Activated naive CD4-positive, alpha-beta T cell treated with anti-CD3 and anti-CD28 coated beads, Interleukin-2, amount 50 U/mL, for 24 hours (primary cell): ENCODE measurements at regions not wholly inside any gene's neighbourhood (a gene's known extent, or its start where the extent isn't known, plus 50 kb on each side); places are given as distances from the start of the nearest gene placed in this dataset.
"Not testable (repeated sequence)": the region's sequence is repeated elsewhere in the genome, so short reads cannot be mapped to it uniquely, and the experiment has no call there.

Source experiments
- H3K27ac Mint-ChIP-seq: one replicate; pipeline ENCODE4 v1.8.0; 2021; ENCODE audit warnings: mild to moderate bottlenecking, mixed read lengths
- H3K27me3 Mint-ChIP-seq: one replicate; pipeline ENCODE4 v1.8.0; 2021; ENCODE audit warnings: mixed read lengths
- H3K36me3 Mint-ChIP-seq: one replicate; pipeline ENCODE4 v1.8.0; 2021; ENCODE audit warnings: mixed read lengths
- H3K4me1 Mint-ChIP-seq: one replicate; pipeline ENCODE4 v1.8.0; 2021; ENCODE audit warnings: mixed read lengths
- H3K4me3 Mint-ChIP-seq: one replicate; pipeline ENCODE4 v1.8.0; 2021; ENCODE audit warnings: mild to moderate bottlenecking, mixed read lengths
- H3K9me3 Mint-ChIP-seq: one replicate; pipeline ENCODE4 v1.8.0; 2021; ENCODE audit warnings: mixed read lengths

GRCh38 chr7:46291601-46292150 is 370.6 kb upstream of the IGFBP3 start:
- Mint-ChIP-seq H3K27me3 (peaks cover 6% of the 10 kb centered on the region), H3K4me1 (no peaks in the 10 kb centered on the region), H3K36me3 (no peaks in the 10 kb centered on the region), H3K4me3 (no peak overlapping the region), H3K9me3 (peaks cover 3% of the 10 kb centered on the region), H3K27ac (no peak overlapping the region)

- no peaks in the 10 kb centered on the region for H3K36me3 Mint-ChIP-seq
- no peak overlapping the region for H3K27ac Mint-ChIP-seq
- no peaks in the 10 kb centered on the region for H3K4me1 Mint-ChIP-seq
- peaks cover 6% of the 10 kb centered on the region for H3K27me3 Mint-ChIP-seq
- no peaks in the 10 kb centered on the region for H3K9me3 Mint-ChIP-seq
- no peak overlapping the region for H3K4me3 Mint-ChIP-seq
Measured at GRCh38 chr7:46291050-46291438, 370.0 kb upstream of the IGFBP3 start.

- Mint-ChIP-seq H3K9me3 (no peaks in the 10 kb centered on the region), H3K27ac (no peak overlapping the region), H3K4me3 (no peak overlapping the region), H3K36me3 (no peaks in the 10 kb centered on the region), H3K4me1 (no peaks in the 10 kb centered on the region), H3K27me3 (peaks cover 6% of the 10 kb centered on the region)
Measured at GRCh38 chr7:46290374-46291049, 369.4 kb upstream of the IGFBP3 start.

- Mint-ChIP-seq H3K4me3 (no peak overlapping the region), H3K9me3 (no peaks in the 10 kb centered on the region), H3K27ac (no peak overlapping the region), H3K27me3 (peaks cover 1% of the 10 kb centered on the region), H3K36me3 (no peaks in the 10 kb centered on the region), H3K4me1 (no peaks in the 10 kb centered on the region)
Measured at GRCh38 chr7:46288861-46289260, 367.8 kb upstream of the IGFBP3 start.

- H3K4me3 Mint-ChIP-seq = no peak overlapping the region
- H3K36me3 Mint-ChIP-seq = no peaks in the 10 kb centered on the region
- H3K4me1 Mint-ChIP-seq = no peaks in the 10 kb centered on the region
- no peaks in the 10 kb centered on the region for H3K9me3 Mint-ChIP-seq
- H3K27me3 Mint-ChIP-seq = peaks cover 1% of the 10 kb centered on the region
- H3K27ac Mint-ChIP-seq = no peak overlapping the region
Measured at GRCh38 chr7:46288010-46288409, 366.9 kb upstream of the IGFBP3 start.

DNA sequence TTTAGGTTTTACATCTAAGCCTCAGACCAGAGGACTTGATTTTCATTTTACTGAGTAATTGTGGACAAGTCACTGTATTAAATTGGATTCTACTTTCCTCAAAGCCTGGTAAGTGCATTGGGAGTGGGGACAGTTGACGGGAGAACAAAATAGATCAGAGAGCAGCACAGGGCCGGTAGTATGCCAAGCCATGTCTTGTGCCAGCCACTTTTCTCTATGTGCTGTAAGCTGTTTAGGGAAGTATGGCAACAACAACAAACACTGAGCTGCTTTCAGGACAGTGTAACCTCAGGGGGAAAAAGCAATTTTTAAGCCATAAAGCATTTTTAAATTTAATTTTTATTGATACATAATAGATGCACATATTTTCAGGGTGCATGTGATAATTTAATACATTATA is 365.9 kb upstream of the IGFBP3 start:
- no peak overlapping the region for H3K27ac Mint-ChIP-seq
- H3K4me1 Mint-ChIP-seq = no peaks in the 10 kb centered on the region
- no peaks in the 10 kb centered on the region for H3K36me3 Mint-ChIP-seq
- H3K9me3 Mint-ChIP-seq = no peaks in the 10 kb centered on the region
- peaks cover 1% of the 10 kb centered on the region for H3K27me3 Mint-ChIP-seq
- H3K4me3 Mint-ChIP-seq = no peak overlapping the region

GRCh38 chr7:46286356-46286755 is 365.3 kb upstream of the IGFBP3 start:
- Mint-ChIP-seq H3K27me3 (peaks cover 1% of the 10 kb centered on the region), H3K27ac (no peak overlapping the region), H3K4me1 (no peaks in the 10 kb centered on the region), H3K9me3 (no peaks in the 10 kb centered on the region), H3K36me3 (no peaks in the 10 kb centered on the region), H3K4me3 (no peak overlapping the region)

DNA sequence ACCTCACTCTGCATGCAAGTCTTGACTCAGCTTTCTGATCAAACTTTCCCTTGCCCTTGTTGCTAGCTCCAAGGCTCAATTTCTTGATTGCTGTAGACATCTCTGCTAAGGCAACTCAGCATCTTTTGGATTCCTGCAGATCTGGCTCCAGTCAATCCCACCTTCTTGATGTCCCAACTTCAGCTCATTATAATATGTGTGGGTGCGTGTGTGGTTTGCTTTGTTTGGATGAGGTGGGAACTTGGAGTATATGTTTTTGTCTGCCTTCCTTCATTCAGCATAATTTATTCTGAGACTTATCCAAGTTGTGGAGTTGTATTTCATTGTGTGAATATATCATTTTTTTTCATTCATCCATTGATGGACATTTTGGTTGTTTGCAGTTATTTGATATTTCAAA is 364.8 kb upstream of the IGFBP3 start:
- H3K4me3 Mint-ChIP-seq = no peak overlapping the region
- no peaks in the 10 kb centered on the region for H3K4me1 Mint-ChIP-seq
- no peaks in the 10 kb centered on the region for H3K36me3 Mint-ChIP-seq
- H3K27me3 Mint-ChIP-seq = peaks cover 1% of the 10 kb centered on the region
- H3K27ac Mint-ChIP-seq = no peak overlapping the region
- H3K9me3 Mint-ChIP-seq = no peaks in the 10 kb centered on the region

DNA sequence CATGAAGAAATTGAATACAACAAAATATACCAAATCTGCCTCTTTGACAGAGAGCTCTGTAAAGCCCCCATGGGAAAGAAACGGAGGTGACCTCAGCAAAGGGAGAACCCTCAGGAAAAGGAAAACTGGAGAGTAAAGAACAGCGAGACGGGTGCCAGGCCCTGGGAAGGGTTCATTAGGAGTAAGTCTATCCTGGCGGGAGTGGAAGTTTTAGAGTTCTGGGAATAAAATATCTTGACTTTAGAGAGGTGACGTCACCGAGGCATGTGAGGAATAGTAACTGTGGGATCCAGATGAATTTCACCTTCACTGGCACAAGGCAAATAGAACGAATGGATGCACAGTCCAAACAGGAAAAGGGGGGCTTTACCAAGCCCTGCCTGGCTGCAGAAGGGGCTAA is 362.8 kb upstream of the IGFBP3 start:
- no peaks in the 10 kb centered on the region for H3K9me3 Mint-ChIP-seq
- H3K4me1 Mint-ChIP-seq = no peaks in the 10 kb centered on the region
- no peak overlapping the region for H3K4me3 Mint-ChIP-seq
- H3K27ac Mint-ChIP-seq = no peak overlapping the region
- no peaks in the 10 kb centered on the region for H3K36me3 Mint-ChIP-seq
- H3K27me3 Mint-ChIP-seq = peaks cover 1% of the 10 kb centered on the region

GRCh38 chr7:46282155-46282554 is 361.1 kb upstream of the IGFBP3 start:
- H3K27ac Mint-ChIP-seq = no peak overlapping the region
- H3K36me3 Mint-ChIP-seq = no peaks in the 10 kb centered on the region
- no peaks in the 10 kb centered on the region for H3K9me3 Mint-ChIP-seq
- H3K27me3 Mint-ChIP-seq = no peaks in the 10 kb centered on the region
- no peak overlapping the region for H3K4me3 Mint-ChIP-seq
- no peaks in the 10 kb centered on the region for H3K4me1 Mint-ChIP-seq

DNA sequence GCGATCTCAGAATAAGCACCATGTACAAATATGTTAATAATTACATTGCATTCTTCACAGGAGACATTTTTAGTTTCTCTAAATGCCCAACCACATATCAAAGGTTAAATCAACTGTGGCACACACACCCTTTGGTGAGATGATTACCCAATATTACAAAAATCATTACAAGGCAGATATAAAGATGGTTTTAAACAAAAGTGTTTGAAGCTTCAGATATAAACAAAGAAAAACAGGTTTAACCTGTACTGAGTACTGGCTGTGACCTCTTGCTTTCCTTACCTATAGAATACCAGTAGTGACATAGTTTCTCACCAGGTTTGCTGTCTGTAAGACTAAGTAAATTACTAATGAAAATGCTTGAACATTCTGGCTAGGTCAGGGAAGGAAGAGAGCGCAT is 360.0 kb upstream of the IGFBP3 start:
- H3K27ac Mint-ChIP-seq = no peak overlapping the region
- no peaks in the 10 kb centered on the region for H3K4me1 Mint-ChIP-seq
- H3K9me3 Mint-ChIP-seq = no peaks in the 10 kb centered on the region
- H3K36me3 Mint-ChIP-seq = no peaks in the 10 kb centered on the region
- no peaks in the 10 kb centered on the region for H3K27me3 Mint-ChIP-seq
- H3K4me3 Mint-ChIP-seq = no peak overlapping the region

DNA sequence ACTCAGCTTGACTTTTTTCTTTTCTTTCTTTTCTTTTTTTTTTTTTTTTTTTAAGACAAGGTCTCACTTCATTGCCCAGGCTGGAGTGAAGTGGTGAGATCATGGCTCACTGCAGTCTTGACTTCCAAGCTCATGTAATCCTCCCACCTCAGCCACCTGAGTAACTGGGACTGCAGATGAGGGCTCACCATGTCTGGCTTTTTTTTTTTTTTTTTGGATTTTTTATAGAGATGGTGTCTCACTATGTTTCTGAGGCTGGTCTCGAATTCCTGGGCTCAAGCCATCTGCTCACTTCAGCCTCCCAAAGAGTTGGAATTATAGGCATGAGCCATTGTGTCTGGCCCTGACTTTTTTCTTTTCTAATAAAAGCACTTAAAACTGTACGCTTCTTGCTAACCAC is 358.2 kb upstream of the IGFBP3 start:
- Mint-ChIP-seq H3K27ac (no peak overlapping the region), H3K9me3 (no peaks in the 10 kb centered on the region), H3K4me3 (no peak overlapping the region), H3K27me3 (no peaks in the 10 kb centered on the region), H3K4me1 (no peaks in the 10 kb centered on the region), H3K36me3 (no peaks in the 10 kb centered on the region)

DNA sequence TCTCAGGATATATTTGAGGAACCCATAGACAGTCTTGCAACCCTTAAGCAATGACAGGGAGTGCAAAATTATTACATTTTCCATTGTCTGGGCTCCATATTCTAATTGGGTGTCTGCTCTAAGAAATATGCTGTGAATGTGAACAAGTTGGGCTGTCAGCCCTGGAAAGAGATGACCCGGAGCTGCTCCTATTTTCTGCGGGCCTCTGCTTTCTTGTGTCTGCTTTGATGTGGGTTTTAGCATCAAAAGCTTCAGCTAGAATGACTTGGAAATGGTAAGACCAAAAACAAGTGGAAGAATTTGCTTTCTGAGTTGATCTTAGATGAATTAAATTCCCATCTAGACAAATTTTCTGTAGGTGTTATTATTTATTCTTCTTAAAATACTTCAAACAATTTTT is 343.6 kb upstream of the IGFBP3 start:
- no peaks in the 10 kb centered on the region for H3K9me3 Mint-ChIP-seq
- H3K4me3 Mint-ChIP-seq = no peak overlapping the region
- no peaks in the 10 kb centered on the region for H3K27me3 Mint-ChIP-seq
- no peak overlapping the region for H3K27ac Mint-ChIP-seq
- H3K4me1 Mint-ChIP-seq = no peaks in the 10 kb centered on the region
- no peaks in the 10 kb centered on the region for H3K36me3 Mint-ChIP-seq

- not testable (repeated sequence) for H3K9me3 Mint-ChIP-seq, H3K36me3 Mint-ChIP-seq, H3K27ac Mint-ChIP-seq, H3K4me1 Mint-ChIP-seq, H3K4me3 Mint-ChIP-seq, H3K27me3 Mint-ChIP-seq
Measured at GRCh38 chr7:46261638-46262037, 340.6 kb upstream of the IGFBP3 start.

DNA sequence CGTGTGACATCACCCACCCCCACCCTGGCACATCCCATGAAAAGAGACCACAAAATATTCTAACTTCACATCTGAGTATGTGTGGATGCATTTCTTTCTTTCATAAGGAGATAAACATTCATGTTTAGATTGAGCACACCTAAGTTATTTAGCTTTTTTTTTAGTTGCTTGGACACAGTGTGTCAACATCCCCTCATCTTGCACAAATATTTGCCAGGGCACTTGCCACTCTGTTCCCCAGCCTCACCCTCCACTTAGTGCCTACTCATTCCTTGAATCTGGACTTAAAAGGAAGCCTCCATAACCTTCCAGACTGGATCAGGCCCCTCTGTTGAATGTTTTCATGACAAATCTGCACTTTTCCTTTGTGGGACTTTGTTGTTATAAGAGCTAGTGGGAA is 338.9 kb upstream of the IGFBP3 start:
- H3K27me3 Mint-ChIP-seq = no peaks in the 10 kb centered on the region
- H3K4me3 Mint-ChIP-seq = no peak overlapping the region
- no peak overlapping the region for H3K27ac Mint-ChIP-seq
- no peaks in the 10 kb centered on the region for H3K36me3 Mint-ChIP-seq
- no peaks in the 10 kb centered on the region for H3K4me1 Mint-ChIP-seq
- H3K9me3 Mint-ChIP-seq = no peaks in the 10 kb centered on the region

GRCh38 chr7:46257761-46258448 is 336.8 kb upstream of the IGFBP3 start:
- Mint-ChIP-seq H3K27ac (no peak overlapping the region), H3K4me3 (no peak overlapping the region), H3K36me3 (no peaks in the 10 kb centered on the region), H3K4me1 (no peaks in the 10 kb centered on the region), H3K9me3 (no peaks in the 10 kb centered on the region), H3K27me3 (peaks cover 2% of the 10 kb centered on the region)
